ENCODE measurements at regions not wholly inside any gene's neighbourhood (a gene's known extent, or its start where the extent isn't known, plus 50 kb on each side); places are given as distances from the start of the nearest gene placed in this dataset.

- Histone ChIP-seq H3K27ac (ENCODE audit: low read depth in 1 of 2, low read length in 2 of 2) (no peak overlapping the region), H3K79me2 (ENCODE audit: insufficient read depth, low read length) (no peaks in the 10 kb centered on the region), H3K27me3 (ENCODE audit: control insufficient read depth in 2 of 2, insufficient read depth in 2 of 2, low read length in 2 of 2) (no peaks in the 10 kb centered on the region), H3K36me3 (replicated peaks in 1 of 2; ENCODE audit: control insufficient read depth in 1 of 2, insufficient read depth in 2 of 2, low read length in 2 of 2) (no peaks in the 10 kb centered on the region), H3K4me2 (replicated peaks; ENCODE audit: extremely low read depth, low read length, poor library complexity, severe bottlenecking) (no peak overlapping the region), H3K4me1 (ENCODE audit: control insufficient read depth in 1 of 2, insufficient read depth in 2 of 2, low read length in 2 of 2) (no peaks in the 10 kb centered on the region), H3K4me3 (replicated peaks in 1 of 3; ENCODE audit: low read depth in 2 of 3, low read length in 3 of 3) (no peak overlapping the region), H3K9me3 (replicated peaks in 1 of 2; ENCODE audit: control insufficient read depth in 1 of 2, insufficient read depth in 1 of 2, low read length in 2 of 2) (no peaks in the 10 kb centered on the region), H4K20me1 (ENCODE audit: insufficient read depth, low read length) (no peaks in the 10 kb centered on the region), H2AFZ (ENCODE audit: insufficient read depth, low read depth, low read length, poor library complexity, severe bottlenecking) (no peak overlapping the region), H3K9ac (ENCODE audit: insufficient read depth, low read length, poor library complexity, severe bottlenecking) (no peak overlapping the region)
- 100% methylated on average over 1 of the region's 1 CpG for WGBS (ENCODE audit: insufficient coverage)
- intact Hi-C loops (cut with micrococcal nuclease), result no loop called here
- H3K4me3 Mint-ChIP-seq, result no peak overlapping the region
- peaks cover 2 to 10% (median 6%) of the 10 kb centered on the region in 7 donors for H3K9me3 Mint-ChIP-seq
- H3K27me3 Mint-ChIP-seq (ENCODE audit: low read depth in 3 of 3), result peaks cover 0 to 7% (median 2%) of the 10 kb centered on the region in 3 donors
- DNase-seq, result no peak
- no peaks in the 10 kb centered on the region for H3K4me1 Mint-ChIP-seq
- H3K27ac Mint-ChIP-seq, result no peak overlapping the region
- TF ChIP-seq, protein P1, sequence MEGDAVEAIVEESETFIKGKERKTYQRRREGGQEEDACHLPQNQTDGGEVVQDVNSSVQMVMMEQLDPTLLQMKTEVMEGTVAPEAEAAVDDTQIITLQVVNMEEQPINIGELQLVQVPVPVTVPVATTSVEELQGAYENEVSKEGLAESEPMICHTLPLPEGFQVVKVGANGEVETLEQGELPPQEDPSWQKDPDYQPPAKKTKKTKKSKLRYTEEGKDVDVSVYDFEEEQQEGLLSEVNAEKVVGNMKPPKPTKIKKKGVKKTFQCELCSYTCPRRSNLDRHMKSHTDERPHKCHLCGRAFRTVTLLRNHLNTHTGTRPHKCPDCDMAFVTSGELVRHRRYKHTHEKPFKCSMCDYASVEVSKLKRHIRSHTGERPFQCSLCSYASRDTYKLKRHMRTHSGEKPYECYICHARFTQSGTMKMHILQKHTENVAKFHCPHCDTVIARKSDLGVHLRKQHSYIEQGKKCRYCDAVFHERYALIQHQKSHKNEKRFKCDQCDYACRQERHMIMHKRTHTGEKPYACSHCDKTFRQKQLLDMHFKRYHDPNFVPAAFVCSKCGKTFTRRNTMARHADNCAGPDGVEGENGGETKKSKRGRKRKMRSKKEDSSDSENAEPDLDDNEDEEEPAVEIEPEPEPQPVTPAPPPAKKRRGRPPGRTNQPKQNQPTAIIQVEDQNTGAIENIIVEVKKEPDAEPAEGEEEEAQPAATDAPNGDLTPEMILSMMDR (IDR thresholded peaks at IDR 0.05), result no peak
- no peaks in the 10 kb centered on the region for H3K36me3 Mint-ChIP-seq
These were observed 155.6 kb upstream of the CCDC68 start for GRCh38 chr18:55114876-55115275.

GRCh38 chr18:55113800-55114199, 154.5 kb upstream of the CCDC68 start:
- Histone ChIP-seq H4K20me1 (ENCODE audit: insufficient read depth, low read length) (no peaks in the 10 kb centered on the region), H3K79me2 (ENCODE audit: insufficient read depth, low read length) (no peaks in the 10 kb centered on the region), H3K27ac (ENCODE audit: low read depth in 1 of 2, low read length in 2 of 2) (no peak overlapping the region), H3K36me3 (replicated peaks in 1 of 2; ENCODE audit: control insufficient read depth in 1 of 2, insufficient read depth in 2 of 2, low read length in 2 of 2) (no peaks in the 10 kb centered on the region), H2AFZ (ENCODE audit: insufficient read depth, low read depth, low read length, poor library complexity, severe bottlenecking) (no peak overlapping the region), H3K9me3 (replicated peaks in 1 of 2; ENCODE audit: control insufficient read depth in 1 of 2, insufficient read depth in 1 of 2, low read length in 2 of 2) (no peaks in the 10 kb centered on the region), H3K4me1 (ENCODE audit: control insufficient read depth in 1 of 2, insufficient read depth in 2 of 2, low read length in 2 of 2) (no peaks in the 10 kb centered on the region), H3K4me2 (replicated peaks; ENCODE audit: extremely low read depth, low read length, poor library complexity, severe bottlenecking) (no peak overlapping the region), H3K4me3 (replicated peaks in 1 of 3; ENCODE audit: low read depth in 2 of 3, low read length in 3 of 3) (no peak overlapping the region), H3K27me3 (ENCODE audit: control insufficient read depth in 2 of 2, insufficient read depth in 2 of 2, low read length in 2 of 2) (no peaks in the 10 kb centered on the region), H3K9ac (ENCODE audit: insufficient read depth, low read length, poor library complexity, severe bottlenecking) (no peak overlapping the region)
- peaks cover under 1 to 10% (median 6%) of the 10 kb centered on the region in 7 donors for H3K9me3 Mint-ChIP-seq
- H3K27me3 Mint-ChIP-seq (ENCODE audit: low read depth in 3 of 3), result peaks cover 0 to 3% (median 0%) of the 10 kb centered on the region in 3 donors
- intact Hi-C loops (cut with micrococcal nuclease), result no loop called here
- H3K27ac Mint-ChIP-seq, result no peak overlapping the region
- no peaks in the 10 kb centered on the region for H3K4me1 Mint-ChIP-seq
- 97% methylated on average over 3 of the region's 5 CpGs for WGBS (ENCODE audit: insufficient coverage)
- TF ChIP-seq, protein P1 (IDR thresholded peaks at IDR 0.05), result no peak
- H3K4me3 Mint-ChIP-seq, result no peak overlapping the region
- no peak for DNase-seq
- H3K36me3 Mint-ChIP-seq, result no peaks in the 10 kb centered on the region

Data from CD14-positive monocyte (primary cell).